Stomach (tissue), 8 donors: ENCODE measurements at regions not wholly inside any gene's neighbourhood (a gene's known extent, or its start where the extent isn't known, plus 50 kb on each side); places are given as distances from the start of the nearest gene placed in this dataset.

Source experiments
- DNase-seq, 2 donors: peaks; one replicate each; pipeline versions ENCODE4 v3.0.0 to v3.0.0-alpha.2; 2013 to 2019
- H3K27ac ChIP-seq, 5 donors: fragments of 200-600 bp in 4 of 5; sonication (generic) in 4 of 5; one replicate each; pipeline ENCODE4 v1.5.1; 2013 to 2019; ENCODE audit warnings: mild to moderate bottlenecking in 1 of 5, moderate library complexity in 1 of 5
- H3K27me3 ChIP-seq, 3 donors: fragments of 200-600 bp; sonication (generic); one replicate each; pipeline ENCODE4 v1.5.1; 2017 to 2019; ENCODE audit warnings: mixed run types in 1 of 3
- H3K36me3 ChIP-seq, 4 donors: fragments of 200-600 bp; sonication (generic); 1 replicate in 3 of 4; 2 replicates in 1 of 4; pipeline ENCODE4 v1.5.1; 2016 to 2019
- H3K4me1 ChIP-seq, 4 donors: fragments of 200-600 bp; sonication (generic); one replicate each; pipeline ENCODE4 v1.5.1; 2016 to 2019
- H3K4me3 ChIP-seq, 4 donors: fragments of 200-600 bp; sonication (generic) in 3 of 4; one replicate each; pipeline ENCODE4 v1.5.1; 2016 to 2019; ENCODE audit warnings: mild to moderate bottlenecking in 1 of 4
- H3K9me3 ChIP-seq, 4 donors: fragments of 200-600 bp; sonication (generic); one replicate each; pipeline ENCODE4 v1.5.1; 2016 to 2019
- CTCF ChIP-seq, 7 experiments: fragments of 450-650 bp in 4 of 7; fragments of 200-600 bp in 3 of 7; sonication (generic) in 3 of 7; IDR thresholded peaks; one replicate each; pipeline ENCODE4 v1.5.1; 2016 to 2019; ENCODE audit warnings: antibody characterized with exemption in 7 of 7, control low read depth in 2 of 7, mild to moderate bottlenecking in 1 of 7
- EP300 ChIP-seq: sonication (generic); formaldehyde crosslinking; IDR thresholded peaks from one replicate; pipeline ENCODE4 v1.6.1; 2017; ENCODE audit warnings: antibody characterized with exemption
- POLR2A ChIP-seq, 4 donors: fragments of 450-650 bp; IDR thresholded peaks; one replicate each; pipeline ENCODE4 v1.6.1; 2016; ENCODE audit warnings: antibody characterized with exemption in 4 of 4, control low read depth in 2 of 4, mild to moderate bottlenecking in 1 of 4, moderate library complexity in 1 of 4
- POLR2AphosphoS5 ChIP-seq, 3 donors: sonication (generic); formaldehyde crosslinking; IDR thresholded peaks; one replicate each; pipeline ENCODE4 v1.6.1; 2016; ENCODE audit warnings: antibody characterized with exemption in 3 of 3
- WGBS, 5 donors: extraction: QIAGEN DNeasy Blood & Tissue Kit in 3 of 5; methylation state at CpG; one replicate each; pipeline versions ENCODE4 v1.1.5 to v1.1.7; 2013 to 2018; 5-methylcytosine and 5-hydroxymethylcytosine counted together
- intact Hi-C: fragments of 100-400 bp; cut with DNase I; formaldehyde crosslinking; loops from one replicate; pipeline ENCODE4 v1.15.1; 2023; ENCODE audit warnings: low total_unique reads
- donor health status: healthy with polysubstance abuse.
- donor health status: Bipolar disorder and iron deficiency.
- donor health status: healthy.

GRCh38 chr12:30450226-30450625 lies 245.4 kb downstream of the IPO8 start:
- TF ChIP-seq POLR2AphosphoS5 (IDR thresholded peaks at IDR 0.05), result no peak
- no peak for TF ChIP-seq POLR2A (IDR thresholded peaks at IDR 0.05)
- TF ChIP-seq EP300, result no peak
- TF ChIP-seq CTCF (IDR thresholded peaks at IDR 0.05), result no peak
- H3K9me3 ChIP-seq, result peaks cover 0 to 16% (median 8%) of the 10 kb centered on the region in 4 donors
- no peak for DNase-seq
- no peak overlapping the region for H3K4me3 ChIP-seq
- H3K4me1 ChIP-seq, result no peaks in the 10 kb centered on the region
- no peaks in the 10 kb centered on the region for H3K27me3 ChIP-seq
- no peak overlapping the region for H3K27ac ChIP-seq
- intact Hi-C loops, result no loop called here
- H3K36me3 ChIP-seq, result no peaks in the 10 kb centered on the region

- H3K27me3 ChIP-seq, result no peaks in the 10 kb centered on the region
- no peak overlapping the region for H3K27ac ChIP-seq
- TF ChIP-seq POLR2AphosphoS5 (IDR thresholded peaks at IDR 0.05) (no peak), CTCF (IDR thresholded peaks at IDR 0.05) (no peak), POLR2A (IDR thresholded peaks at IDR 0.05) (no peak), EP300 (no peak)
- no peaks in the 10 kb centered on the region for H3K4me1 ChIP-seq
- DNase-seq, result no peak
- 79 to 91% (median 87%) methylated on average over 2 of the region's 2 CpGs for WGBS, 5 donors
- H3K36me3 ChIP-seq, result no peaks in the 10 kb centered on the region
- no peak overlapping the region for H3K4me3 ChIP-seq
- intact Hi-C loops, result no loop called here
- peaks cover 0 to 16% (median 8%) of the 10 kb centered on the region in 4 donors for H3K9me3 ChIP-seq
Measured at GRCh38 chr12:30448038-30448437, 247.6 kb downstream of the IPO8 start.

- intact Hi-C loops, result no loop called here
Measured at GRCh38 chr12:30447061-30447750, 248.5 kb downstream of the IPO8 start.

GRCh38 chr12:30442461-30442860 lies 253.2 kb downstream of the IPO8 start:
- Histone ChIP-seq H3K27me3 (no peaks in the 10 kb centered on the region), H3K36me3 (no peaks in the 10 kb centered on the region), H3K9me3 (no peaks in the 10 kb centered on the region), H3K4me3 (no peak overlapping the region), H3K4me1 (peaks cover 0 to 25% (median 8%) of the 10 kb centered on the region in 4 donors), H3K27ac (no peak overlapping the region)
- peak in 1 of 2 donors; percentile 16 for DNase-seq
- TF ChIP-seq POLR2A (IDR thresholded peaks at IDR 0.05), result no peak
- no peak for TF ChIP-seq EP300
- no peak for TF ChIP-seq POLR2AphosphoS5 (IDR thresholded peaks at IDR 0.05)
- TF ChIP-seq CTCF (IDR thresholded peaks at IDR 0.05), result no peak
- intact Hi-C loops, result no loop called here

More at GRCh38 chr12:30447061-30447750, 248.5 kb downstream of the IPO8 start:
- 55 to 74% (median 68%) methylated on average over 6 of the region's 6 CpGs for WGBS, 5 donors
- Histone ChIP-seq H3K27ac (no peak overlapping the region), H3K9me3 (peaks cover 0 to 16% (median 8%) of the 10 kb centered on the region in 4 donors), H3K27me3 (no peaks in the 10 kb centered on the region), H3K4me3 (no peak overlapping the region), H3K36me3 (no peaks in the 10 kb centered on the region), H3K4me1 (no peaks in the 10 kb centered on the region)
- no peak for DNase-seq
- TF ChIP-seq EP300, result no peak
- no peak for TF ChIP-seq POLR2A (IDR thresholded peaks at IDR 0.05)
- TF ChIP-seq CTCF (IDR thresholded peaks at IDR 0.05), result no peak
